Osteoblast (primary cell): ENCODE measurements at regions not wholly inside any gene's neighbourhood (a gene's known extent, or its start where the extent isn't known, plus 50 kb on each side); places are given as distances from the start of the nearest gene placed in this dataset.

Experiments
- DNase-seq: peaks from one replicate; pipeline ENCODE4 v3.0.0; 2011; ENCODE audit warnings: low spot score, mixed read lengths; ENCODE audit not compliant: insufficient read length; ENCODE audit errors: missing footprints
- H2AFZ ChIP-seq: 2 replicates; pipeline ENCODE4 v1.6.0; 2011; ENCODE audit warnings: mild to moderate bottlenecking, low read length
- H3K27ac ChIP-seq: 2 replicates; pipeline ENCODE4 v1.5.1; 2011; ENCODE audit warnings: mild to moderate bottlenecking, low read depth, low read length, moderate library complexity
- H3K27me3 ChIP-seq: 2 replicates; pipeline ENCODE4 v1.6.0; 2012; ENCODE audit warnings: mild to moderate bottlenecking, control low read depth, inconsistent platforms, low read length, moderate library complexity; ENCODE audit not compliant: insufficient read depth
- H3K36me3 ChIP-seq: 2 replicates; pipeline ENCODE4 v1.5.1; 2011; ENCODE audit warnings: mild to moderate bottlenecking, low read length, control low read depth, moderate library complexity; ENCODE audit not compliant: insufficient read depth
- H3K4me1 ChIP-seq: 2 replicates; pipeline ENCODE4 v1.5.1; 2011; ENCODE audit warnings: mild to moderate bottlenecking, low read length, control low read depth, moderate library complexity; ENCODE audit not compliant: insufficient read depth
- H3K4me2 ChIP-seq: 2 replicates; pipeline ENCODE4 v1.6.0; 2011; ENCODE audit warnings: mild to moderate bottlenecking, low read length; ENCODE audit not compliant: insufficient read depth
- H3K4me3 ChIP-seq: fragments of 200-600 bp; sonication (generic); 3 replicates; pipeline ENCODE4 v1.5.1; 2012; ENCODE audit warnings: mild to moderate bottlenecking, low read length, inconsistent platforms; ENCODE audit not compliant: insufficient read depth
- H3K79me2 ChIP-seq: 2 replicates; pipeline ENCODE4 v1.6.0; 2012; ENCODE audit warnings: mild to moderate bottlenecking, low read length, control low read depth, inconsistent platforms; ENCODE audit not compliant: insufficient read depth
- H3K9me3 ChIP-seq: 2 replicates; pipeline ENCODE4 v1.5.1; 2011; ENCODE audit warnings: low read depth, low read length, control low read depth
- H4K20me1 ChIP-seq: 2 replicates; pipeline ENCODE4 v1.6.0; 2012; ENCODE audit warnings: mild to moderate bottlenecking, low read length, control low read depth; ENCODE audit not compliant: insufficient read depth
- CTCF ChIP-seq: IDR thresholded peaks from 2 replicates; pipeline ENCODE4 v1.5.1; 2011; ENCODE audit warnings: mild to moderate bottlenecking, low read depth, low read length, moderate library complexity; ENCODE audit errors: extremely low read depth

GRCh38 chr4:3709061-3709845, 56.9 kb upstream of the ADRA2C start:
- Histone ChIP-seq H3K27ac (no peak overlapping the region), H3K27me3 (peaks cover 14% of the 10 kb centered on the region), H4K20me1 (no peaks in the 10 kb centered on the region), H3K4me2 (no peak overlapping the region), H3K36me3 (no peaks in the 10 kb centered on the region), H3K9me3 (no peaks in the 10 kb centered on the region), H3K4me3 (no peak overlapping the region), H3K79me2 (no peaks in the 10 kb centered on the region), H2AFZ (no peak overlapping the region), H3K4me1 (peaks cover 13% of the 10 kb centered on the region)
- TF ChIP-seq CTCF, result no peak
- DNase-seq, result no peak

GRCh38 chr4:3708611-3709010, 57.6 kb upstream of the ADRA2C start:
- Histone ChIP-seq H4K20me1 (no peaks in the 10 kb centered on the region), H3K4me2 (no peak overlapping the region)

GRCh38 chr4:3708103-3708510, 58.1 kb upstream of the ADRA2C start:
- Histone ChIP-seq H3K36me3 (no peaks in the 10 kb centered on the region), H3K4me2 (peak overlapping the region; percentile 73), H3K79me2 (no peaks in the 10 kb centered on the region), H4K20me1 (no peaks in the 10 kb centered on the region), H3K27me3 (peaks cover 26% of the 10 kb centered on the region), H3K4me3 (peak overlapping the region; percentile 42), H3K4me1 (peaks cover 13% of the 10 kb centered on the region), H3K27ac (no peak overlapping the region), H3K9me3 (no peaks in the 10 kb centered on the region), H2AFZ (peak overlapping the region; percentile 87)
- peak; percentile 98 for DNase-seq
- no peak for TF ChIP-seq CTCF

More at GRCh38 chr4:3708611-3709010, 57.6 kb upstream of the ADRA2C start:
- Histone ChIP-seq H3K4me1 (peaks cover 13% of the 10 kb centered on the region), H3K27me3 (peaks cover 21% of the 10 kb centered on the region), H3K36me3 (no peaks in the 10 kb centered on the region), H2AFZ (no peak overlapping the region), H3K4me3 (no peak overlapping the region), H3K9me3 (no peaks in the 10 kb centered on the region), H3K79me2 (no peaks in the 10 kb centered on the region), H3K27ac (no peak overlapping the region)
- no peak for TF ChIP-seq CTCF
- no peak for DNase-seq

- peaks cover 29% of the 10 kb centered on the region for H3K27me3 ChIP-seq
- peak overlapping the region; percentile 42 for H3K4me3 ChIP-seq
- peak overlapping the region; percentile 87 for H2AFZ ChIP-seq
- no peaks in the 10 kb centered on the region for H3K79me2 ChIP-seq
- no peaks in the 10 kb centered on the region for H3K9me3 ChIP-seq
- H3K27ac ChIP-seq, result no peak overlapping the region
- TF ChIP-seq CTCF, result no peak
- peaks cover 13% of the 10 kb centered on the region for H3K4me1 ChIP-seq
- DNase-seq, result no peak
- H3K36me3 ChIP-seq, result no peaks in the 10 kb centered on the region
- H3K4me2 ChIP-seq, result peak overlapping the region; percentile 73
- no peaks in the 10 kb centered on the region for H4K20me1 ChIP-seq
These were observed 58.6 kb upstream of the ADRA2C start for GRCh38 chr4:3707423-3708102.
